ENCODE measurements at regions not wholly inside any gene's neighbourhood (a gene's known extent, or its start where the extent isn't known, plus 50 kb on each side); places are given as distances from the start of the nearest gene placed in this dataset.

GRCh38 chr1:5706239-5706638, 286.0 kb downstream of the NPHP4 start:
- no peak for DNase-seq (ENCODE audit: low spot score)
- no peak for ATAC-seq
- intact Hi-C loops (cut with DNase I), result no loop called here

- no peak for DNase-seq (ENCODE audit: low spot score)
- intact Hi-C loops (cut with DNase I), result no loop called here
- ATAC-seq, result no peak
Observed at GRCh38 chr1:5705751-5706150, 286.5 kb downstream of the NPHP4 start.

DNA sequence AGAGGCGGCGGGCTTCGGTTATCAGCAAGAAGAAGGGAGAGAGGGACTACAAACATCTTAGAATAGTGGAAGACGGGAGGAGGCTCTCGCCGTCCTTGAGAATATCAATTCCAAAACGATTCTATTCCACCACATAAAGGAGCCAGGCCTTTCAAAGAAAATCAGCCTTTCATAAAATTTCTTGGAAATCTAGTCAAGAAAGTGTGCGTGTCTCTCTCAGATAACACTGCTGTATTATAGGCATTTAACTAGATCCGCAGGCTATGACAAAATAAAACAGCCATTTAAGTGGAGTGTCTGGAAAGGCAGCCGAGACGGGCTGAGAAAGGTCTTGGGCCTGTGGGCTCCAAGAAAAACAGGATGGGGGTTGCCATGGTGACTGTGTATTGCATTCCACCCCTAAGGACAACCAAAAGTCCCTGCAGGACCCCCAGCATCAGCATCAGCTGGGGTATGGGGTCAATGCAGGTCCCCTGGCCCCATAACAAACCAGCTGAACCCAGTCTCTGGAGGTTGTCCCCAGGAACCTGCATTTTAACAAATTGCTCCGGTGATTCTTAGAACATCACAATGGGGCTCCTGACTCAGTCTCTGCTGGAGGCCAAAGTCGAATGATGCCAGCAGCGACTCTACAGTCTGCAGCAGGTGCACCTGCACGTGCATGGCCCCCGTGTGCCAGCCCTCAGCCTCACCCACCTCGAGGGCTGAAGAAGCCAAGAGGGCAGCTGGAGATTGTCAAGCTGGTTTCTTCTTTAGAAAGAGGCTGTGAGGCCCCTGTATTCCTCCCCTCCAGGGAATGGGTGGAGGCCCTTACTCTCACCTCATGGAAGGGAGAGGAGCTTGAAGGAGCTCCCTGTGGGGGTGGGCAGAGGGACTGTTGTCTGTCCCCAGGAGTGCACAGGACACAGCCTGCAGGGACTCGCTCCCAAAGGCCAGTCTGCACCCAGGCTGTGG, 287.4 kb downstream of the NPHP4 start:
- intact Hi-C loops (cut with DNase I), result no loop called here
- ATAC-seq (no peak), DNase-seq (ENCODE audit: low spot score) (no peak)

DNA sequence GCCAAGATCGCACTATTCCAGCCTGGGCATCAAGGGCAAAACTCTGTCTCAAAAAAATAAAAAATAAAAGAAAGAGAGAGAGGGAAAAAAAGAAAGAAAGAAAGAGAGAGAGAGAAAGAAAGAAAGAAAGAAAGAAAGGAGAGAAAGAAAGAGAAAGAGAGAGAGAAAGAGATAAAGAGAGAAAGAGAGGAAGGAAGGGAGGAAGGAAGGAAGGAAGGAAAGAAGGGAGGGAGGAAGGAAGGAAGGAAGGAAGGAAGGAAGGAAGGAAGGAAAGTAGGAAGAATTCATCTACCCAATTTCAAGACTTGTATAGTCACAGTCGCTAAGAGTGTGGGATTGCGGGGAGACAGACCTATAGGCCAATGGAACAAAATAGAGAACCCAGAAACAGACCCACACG, 290.6 kb downstream of the NPHP4 start:
- ATAC-seq (no peak), DNase-seq (ENCODE audit: low spot score) (no peak)
- intact Hi-C loops (cut with DNase I), result no loop called here

GRCh38 chr1:5693568-5693967, 298.7 kb downstream of the NPHP4 start:
- ATAC-seq, result no peak

DNA sequence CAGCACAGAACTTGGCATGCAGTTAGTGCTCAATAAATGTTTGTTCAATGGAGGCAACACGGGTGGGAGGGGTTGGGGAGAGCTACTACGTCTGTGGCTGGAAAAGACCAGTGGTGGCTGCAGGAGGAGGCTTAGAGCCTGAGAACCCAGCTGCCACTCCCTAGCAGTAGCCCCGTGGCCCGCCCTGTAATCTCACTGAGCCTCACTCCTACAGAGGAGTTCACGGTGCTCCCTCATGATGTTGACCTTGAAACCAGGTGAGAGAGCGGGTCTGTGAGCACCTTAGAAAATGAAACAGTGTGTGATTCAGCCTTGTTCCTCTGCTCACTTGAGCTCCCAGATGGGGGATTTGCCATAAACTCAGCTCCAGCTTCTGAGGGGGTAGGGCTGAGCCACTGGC, 299.6 kb downstream of the NPHP4 start:
- DNase-seq (ENCODE audit: low spot score), result no peak
- intact Hi-C loops (cut with DNase I), result no loop called here
- no peak for ATAC-seq

More at GRCh38 chr1:5693568-5693967, 298.7 kb downstream of the NPHP4 start:
- no peak for DNase-seq (ENCODE audit: low spot score)
- intact Hi-C loops (cut with DNase I), result no loop called here

- DNase-seq (ENCODE audit: low spot score), result no peak
- intact Hi-C loops (cut with DNase I), result no loop called here
- ATAC-seq, result no peak
Observed at GRCh38 chr1:5691795-5692509, 300.3 kb downstream of the NPHP4 start.

DNA sequence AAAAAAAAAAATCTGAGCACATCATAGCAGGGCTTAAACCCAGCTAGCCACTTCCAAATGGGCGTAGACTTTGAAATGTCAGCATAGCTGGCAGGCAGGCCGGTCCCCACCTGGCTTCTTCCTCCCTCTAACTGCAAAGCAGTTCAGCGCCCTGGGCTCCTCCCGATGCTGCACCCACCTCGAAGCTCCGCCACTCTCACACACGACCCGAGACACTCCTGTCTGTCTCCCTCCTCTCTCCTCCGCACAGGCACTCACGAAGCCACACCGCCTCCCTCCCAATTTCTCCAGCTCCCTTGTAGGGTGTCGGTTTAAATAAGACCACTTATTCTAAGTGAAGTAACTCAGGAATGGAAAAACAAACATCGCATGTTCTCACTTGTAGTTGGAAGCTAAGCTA, 301.3 kb downstream of the NPHP4 start:
- DNase-seq (ENCODE audit: low spot score) (no peak), ATAC-seq (no peak)
- intact Hi-C loops (cut with DNase I), result no loop called here

- intact Hi-C loops (cut with DNase I), result no loop called here
- ATAC-seq (no peak), DNase-seq (ENCODE audit: low spot score) (no peak)
Observed at GRCh38 chr1:5690291-5690690, 301.9 kb downstream of the NPHP4 start.

- ATAC-seq (no peak), DNase-seq (ENCODE audit: low spot score) (no peak)
- intact Hi-C loops (cut with DNase I), result no loop called here
Observed at GRCh38 chr1:5688081-5689077, 303.8 kb downstream of the NPHP4 start.

DNA sequence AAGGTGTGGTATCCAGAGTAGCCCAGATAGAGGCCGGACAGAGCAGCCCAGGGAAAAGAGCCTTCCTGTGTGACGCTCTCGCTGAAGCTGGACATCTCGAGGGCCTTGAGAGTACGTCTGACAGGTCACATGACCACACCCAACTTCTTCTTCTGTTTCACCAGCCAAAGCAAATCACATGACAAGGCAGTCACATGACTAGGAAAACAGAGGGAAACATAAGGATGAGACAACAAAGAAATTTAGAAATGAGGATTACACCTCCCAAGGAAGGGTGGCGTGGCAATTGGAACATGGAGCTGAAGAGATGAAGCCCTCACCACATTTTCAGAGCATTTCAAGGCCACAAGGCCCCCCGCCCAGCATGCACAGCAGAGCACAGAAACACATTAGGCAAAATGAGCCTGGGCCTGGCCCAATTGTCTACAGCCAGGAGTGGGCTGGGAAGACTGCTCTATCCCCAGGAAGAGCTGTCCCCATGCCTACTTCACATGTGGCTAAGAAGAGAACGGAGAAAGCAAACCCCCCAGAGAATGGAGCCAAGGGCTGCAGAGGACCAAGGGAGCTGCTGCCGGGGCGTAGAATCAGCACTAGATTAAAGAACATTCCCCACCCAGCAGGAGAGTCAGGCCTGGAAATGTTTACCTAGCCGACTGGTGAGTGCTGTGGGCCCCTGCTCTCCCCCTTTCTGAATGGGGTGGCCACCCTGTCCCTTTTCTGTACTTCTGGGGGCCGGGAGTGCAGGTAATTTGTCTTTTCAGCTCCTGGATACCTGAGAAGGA, 305.1 kb downstream of the NPHP4 start:
- intact Hi-C loops (cut with DNase I), result no loop called here
- ATAC-seq (no peak), DNase-seq (ENCODE audit: low spot score) (no peak)

GRCh38 chr1:5686195-5686594, 306.0 kb downstream of the NPHP4 start:
- intact Hi-C loops (cut with DNase I), result no loop called here
- DNase-seq (ENCODE audit: low spot score) (no peak), ATAC-seq (no peak)

- no peak for ATAC-seq
- intact Hi-C loops (cut with DNase I), result no loop called here
- DNase-seq (ENCODE audit: low spot score), result no peak
Observed at GRCh38 chr1:5685446-5686040, 306.7 kb downstream of the NPHP4 start.

- ATAC-seq (no peak), DNase-seq (ENCODE audit: low spot score) (no peak)
- intact Hi-C loops (cut with DNase I), result no loop called here
Observed at GRCh38 chr1:5684791-5685190, 307.4 kb downstream of the NPHP4 start.

- no peak for DNase-seq (ENCODE audit: low spot score)
- intact Hi-C loops (cut with DNase I), result no loop called here
- no peak for ATAC-seq
Observed at GRCh38 chr1:5683446-5683845, 308.8 kb downstream of the NPHP4 start.

GRCh38 chr1:5682626-5683225, 309.5 kb downstream of the NPHP4 start:
- ATAC-seq (no peak), DNase-seq (ENCODE audit: low spot score) (no peak)
- intact Hi-C loops (cut with DNase I), result no loop called here

DNA sequence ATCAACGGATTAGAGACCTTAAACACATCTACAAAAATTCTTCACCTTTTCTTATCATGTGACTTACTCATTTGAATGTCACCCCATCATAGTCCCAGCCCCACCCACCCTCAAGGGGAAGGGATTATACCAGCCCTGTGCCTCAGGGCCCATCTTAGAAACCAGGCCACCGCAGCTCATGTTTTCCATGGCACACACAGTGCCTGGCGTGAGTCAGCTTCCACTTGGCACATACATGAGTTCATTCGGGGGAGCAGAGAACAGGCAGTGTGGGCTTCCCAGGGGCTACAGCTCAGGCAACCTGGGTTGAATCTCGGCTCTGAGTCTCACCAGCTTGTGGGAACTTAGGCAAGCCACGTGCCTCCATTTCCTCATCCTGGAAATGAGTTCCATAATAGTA, 310.6 kb downstream of the NPHP4 start:
- intact Hi-C loops (cut with DNase I), result no loop called here
- DNase-seq (ENCODE audit: low spot score), result no peak
- ATAC-seq, result no peak

DNA sequence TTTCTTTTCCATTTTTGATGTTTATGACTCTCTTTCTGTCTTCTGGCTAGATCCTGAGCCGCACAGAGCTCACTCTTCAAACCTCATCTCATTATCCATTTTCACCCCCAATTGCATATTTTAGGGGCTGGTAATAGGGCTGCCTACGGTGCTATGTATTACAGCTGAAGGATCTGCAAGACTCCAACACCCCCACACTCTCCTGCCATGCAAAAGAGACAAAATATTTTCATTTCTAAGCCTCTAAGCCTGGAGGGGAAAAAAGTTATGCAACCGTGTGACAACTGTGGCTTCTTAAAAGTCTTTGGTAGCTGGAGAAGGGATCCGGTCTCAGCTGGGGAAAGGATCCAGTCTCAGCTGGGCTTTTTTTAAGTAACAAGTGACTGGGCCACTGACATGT, 311.6 kb downstream of the NPHP4 start:
- DNase-seq (ENCODE audit: low spot score) (no peak), ATAC-seq (no peak)
- intact Hi-C loops (cut with DNase I), result no loop called here

All from sciatic nerve (tissue), 2 donors.